ENCODE measurements at regions not wholly inside any gene's neighbourhood (a gene's known extent, or its start where the extent isn't known, plus 50 kb on each side); places are given as distances from the start of the nearest gene placed in this dataset.

DNA sequence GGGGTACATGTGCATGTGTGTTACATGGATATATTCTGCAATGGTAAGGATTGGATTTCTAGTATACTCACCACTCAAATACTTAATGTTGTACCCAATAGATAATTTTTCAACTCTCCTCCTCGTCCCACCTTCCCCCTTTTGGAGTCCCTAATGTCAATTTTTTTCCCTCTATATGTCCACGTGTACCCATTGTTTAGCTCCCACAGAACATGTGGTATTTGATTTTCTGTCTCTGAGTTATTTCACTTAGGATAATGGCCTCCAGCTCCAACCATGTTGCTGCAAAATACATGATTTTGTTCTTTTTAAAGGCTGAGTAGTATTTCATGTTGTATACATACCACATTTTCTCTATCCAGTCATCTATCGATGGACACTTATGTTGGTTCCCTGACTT, 97.2 kb upstream of the TMTC1 start:
- no peak overlapping the region for H3K27ac ChIP-seq (ENCODE audit: low read depth, low read length)
- no peaks in the 10 kb centered on the region for H3K9me3 ChIP-seq (ENCODE audit: low read length)
- H3K36me3 ChIP-seq (ENCODE audit: insufficient read depth, low read length) = no peaks in the 10 kb centered on the region
- H3K4me1 ChIP-seq (ENCODE audit: insufficient read depth, low read length) = no peaks in the 10 kb centered on the region
- H3K27me3 ChIP-seq (ENCODE audit: control insufficient read depth in 1 of 2, insufficient read depth in 2 of 2, low read length in 2 of 2) = no peaks in the 10 kb centered on the region
- H3K4me3 ChIP-seq (ENCODE audit: low read depth in 1 of 2, low read length in 2 of 2) = no peak overlapping the region
- no peak overlapping the region for H3K9ac ChIP-seq (ENCODE audit: low read length)

DNA sequence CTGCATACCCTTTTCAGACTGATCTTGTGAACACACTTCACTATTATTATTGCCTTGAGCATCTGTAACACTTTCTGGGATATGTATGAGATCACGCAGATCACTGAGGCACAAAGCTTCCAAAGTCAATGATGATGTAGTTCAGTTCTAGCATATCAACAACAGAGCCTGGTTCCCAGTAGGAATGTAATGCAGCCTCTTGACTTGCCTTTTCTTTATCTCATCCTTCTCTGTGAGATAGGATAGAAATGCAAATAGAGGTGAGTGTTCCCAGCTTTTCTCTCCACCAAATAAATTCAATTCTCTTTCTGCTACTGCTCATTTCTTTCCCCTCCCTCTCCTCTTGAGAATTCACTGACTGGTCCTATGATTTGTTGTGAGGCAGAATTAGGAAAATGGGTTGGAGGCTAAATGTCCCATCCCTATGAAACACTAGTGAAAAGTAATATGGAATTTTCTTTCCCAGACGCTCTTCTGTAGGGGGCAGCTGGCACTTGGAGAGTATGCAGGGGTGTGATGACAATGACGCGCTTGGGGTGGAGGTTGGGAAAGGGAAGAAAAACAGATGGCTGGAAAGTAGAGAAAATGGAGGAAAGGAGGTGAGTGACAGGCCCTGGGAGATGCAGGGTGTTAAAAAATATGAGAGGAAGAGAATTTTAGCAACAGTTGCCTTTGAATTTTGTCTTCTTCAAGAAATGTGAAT, 96.0 kb upstream of the TMTC1 start:
- no peak overlapping the region for H3K9ac ChIP-seq (ENCODE audit: low read length)
- H3K27me3 ChIP-seq (ENCODE audit: control insufficient read depth in 1 of 2, insufficient read depth in 2 of 2, low read length in 2 of 2) = no peaks in the 10 kb centered on the region

DNA sequence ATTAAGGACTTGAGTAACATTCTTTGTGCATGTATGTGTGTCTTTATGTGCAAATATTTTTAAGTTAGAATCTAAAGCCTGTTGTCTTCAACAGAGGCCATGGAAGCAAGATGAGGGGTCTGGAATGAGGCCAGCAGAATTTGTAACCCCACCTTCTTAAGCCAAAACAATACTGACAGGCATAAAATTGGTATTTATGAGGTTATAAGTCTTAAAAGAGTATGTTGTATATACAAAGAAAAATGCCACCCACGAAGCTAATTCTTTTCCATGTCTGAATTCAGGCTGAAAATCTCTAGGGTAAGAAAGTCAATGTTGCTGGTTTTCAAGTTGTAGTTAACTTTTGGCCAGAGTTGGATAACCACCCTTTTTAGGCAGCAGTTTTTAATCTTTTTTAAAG, 86.2 kb upstream of the TMTC1 start:
- Histone ChIP-seq H3K27ac (ENCODE audit: low read depth, low read length) (no peak overlapping the region), H3K9me3 (ENCODE audit: low read length) (no peaks in the 10 kb centered on the region), H3K36me3 (ENCODE audit: insufficient read depth, low read length) (no peaks in the 10 kb centered on the region), H3K4me3 (ENCODE audit: low read depth in 1 of 2, low read length in 2 of 2) (no peak overlapping the region), H3K9ac (ENCODE audit: low read length) (no peak overlapping the region), H3K4me1 (ENCODE audit: insufficient read depth, low read length) (no peaks in the 10 kb centered on the region), H3K27me3 (ENCODE audit: control insufficient read depth in 1 of 2, insufficient read depth in 2 of 2, low read length in 2 of 2) (no peaks in the 10 kb centered on the region)

More for the DNA sequence above, 96.0 kb upstream of the TMTC1 start:
- H3K4me1 ChIP-seq (ENCODE audit: insufficient read depth, low read length) = no peaks in the 10 kb centered on the region
- H3K4me3 ChIP-seq (ENCODE audit: low read depth in 1 of 2, low read length in 2 of 2) = no peak overlapping the region
- no peaks in the 10 kb centered on the region for H3K9me3 ChIP-seq (ENCODE audit: low read length)
- H3K27ac ChIP-seq (ENCODE audit: low read depth, low read length) = no peak overlapping the region
- H3K36me3 ChIP-seq (ENCODE audit: insufficient read depth, low read length) = no peaks in the 10 kb centered on the region

DNA sequence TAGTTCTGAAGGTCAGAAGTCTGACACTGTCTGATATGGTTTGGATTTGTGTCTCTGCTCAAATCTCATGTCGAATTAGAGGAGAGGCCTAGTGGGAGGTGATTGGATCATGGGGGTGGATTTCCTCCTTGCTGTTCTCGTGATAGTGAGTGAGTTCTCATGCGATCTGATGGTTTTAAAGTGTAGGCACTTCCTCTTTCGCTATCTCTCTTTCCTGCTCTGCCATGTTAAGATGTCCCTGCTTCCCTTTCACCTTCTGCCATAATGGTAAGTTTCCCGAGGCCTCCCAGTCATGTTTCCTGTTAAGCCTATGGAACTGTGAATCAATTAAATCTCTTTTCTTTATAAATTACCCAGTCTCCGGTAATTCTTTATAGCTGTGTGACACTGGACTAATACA, 84.1 kb upstream of the TMTC1 start:
- no peak overlapping the region for H3K9ac ChIP-seq (ENCODE audit: low read length)
- H3K4me3 ChIP-seq (ENCODE audit: low read depth in 1 of 2, low read length in 2 of 2) = no peak overlapping the region
- H3K27ac ChIP-seq (ENCODE audit: low read depth, low read length) = no peak overlapping the region
- H3K4me1 ChIP-seq (ENCODE audit: insufficient read depth, low read length) = no peaks in the 10 kb centered on the region
- no peaks in the 10 kb centered on the region for H3K36me3 ChIP-seq (ENCODE audit: insufficient read depth, low read length)
- H3K27me3 ChIP-seq (ENCODE audit: control insufficient read depth in 1 of 2, insufficient read depth in 2 of 2, low read length in 2 of 2) = no peaks in the 10 kb centered on the region
- H3K9me3 ChIP-seq (ENCODE audit: low read length) = no peaks in the 10 kb centered on the region

DNA sequence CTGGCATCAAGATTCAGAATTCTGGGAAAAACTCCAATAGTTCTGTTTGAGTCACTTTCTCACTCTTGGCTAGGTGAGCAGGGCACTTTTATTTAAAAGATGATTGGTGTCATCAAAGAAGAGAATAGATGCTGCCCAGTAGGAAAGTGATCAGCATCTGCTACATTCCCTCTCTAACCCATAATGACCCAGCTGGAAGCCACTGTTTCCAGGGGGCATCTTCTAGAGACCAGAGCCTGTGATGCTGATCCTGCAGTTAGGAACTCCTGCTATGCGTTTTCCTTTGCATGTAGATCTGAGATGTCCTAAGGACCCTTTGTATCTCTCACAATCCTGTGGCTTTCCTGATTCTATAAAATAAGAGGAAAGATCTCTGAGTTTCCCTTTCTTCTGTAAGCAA, 79.9 kb upstream of the TMTC1 start:
- no peaks in the 10 kb centered on the region for H3K4me1 ChIP-seq (ENCODE audit: insufficient read depth, low read length)
- no peaks in the 10 kb centered on the region for H3K27me3 ChIP-seq (ENCODE audit: control insufficient read depth in 1 of 2, insufficient read depth in 2 of 2, low read length in 2 of 2)
- no peak overlapping the region for H3K9ac ChIP-seq (ENCODE audit: low read length)
- H3K4me3 ChIP-seq (ENCODE audit: low read depth in 1 of 2, low read length in 2 of 2) = no peak overlapping the region
- no peaks in the 10 kb centered on the region for H3K9me3 ChIP-seq (ENCODE audit: low read length)
- no peaks in the 10 kb centered on the region for H3K36me3 ChIP-seq (ENCODE audit: insufficient read depth, low read length)
- H3K27ac ChIP-seq (ENCODE audit: low read depth, low read length) = no peak overlapping the region

DNA sequence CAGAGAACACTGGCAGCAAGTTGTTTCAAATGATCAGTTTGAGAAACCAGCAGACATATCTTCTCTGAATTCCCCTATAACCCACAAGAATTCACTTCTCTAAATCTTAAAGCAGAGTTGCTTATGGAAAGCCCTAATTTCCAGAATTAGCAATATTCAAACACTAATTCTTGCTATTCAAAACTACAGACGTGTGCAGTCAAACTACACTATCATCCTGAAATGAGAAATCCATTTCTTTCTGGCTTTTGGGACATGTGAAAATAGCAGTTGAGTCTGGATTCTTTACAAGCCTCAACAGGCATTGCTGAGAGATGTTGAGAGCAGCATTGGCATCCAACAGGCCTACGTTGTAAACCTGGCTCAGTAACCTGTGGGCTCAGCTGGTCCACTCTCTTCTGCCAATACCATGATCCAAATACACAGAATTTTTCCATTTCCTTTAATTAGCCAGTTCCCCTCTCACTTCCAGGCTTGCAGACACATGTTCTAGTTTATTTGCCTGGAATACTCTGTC, 74.6 kb upstream of the TMTC1 start:
- Histone ChIP-seq H3K27me3 (ENCODE audit: control insufficient read depth in 1 of 2, insufficient read depth in 2 of 2, low read length in 2 of 2) (no peaks in the 10 kb centered on the region), H3K9ac (ENCODE audit: low read length) (no peak overlapping the region), H3K27ac (ENCODE audit: low read depth, low read length) (no peak overlapping the region), H3K36me3 (ENCODE audit: insufficient read depth, low read length) (no peaks in the 10 kb centered on the region), H3K9me3 (ENCODE audit: low read length) (no peaks in the 10 kb centered on the region), H3K4me1 (ENCODE audit: insufficient read depth, low read length) (no peaks in the 10 kb centered on the region), H3K4me3 (ENCODE audit: low read depth in 1 of 2, low read length in 2 of 2) (no peak overlapping the region)

DNA sequence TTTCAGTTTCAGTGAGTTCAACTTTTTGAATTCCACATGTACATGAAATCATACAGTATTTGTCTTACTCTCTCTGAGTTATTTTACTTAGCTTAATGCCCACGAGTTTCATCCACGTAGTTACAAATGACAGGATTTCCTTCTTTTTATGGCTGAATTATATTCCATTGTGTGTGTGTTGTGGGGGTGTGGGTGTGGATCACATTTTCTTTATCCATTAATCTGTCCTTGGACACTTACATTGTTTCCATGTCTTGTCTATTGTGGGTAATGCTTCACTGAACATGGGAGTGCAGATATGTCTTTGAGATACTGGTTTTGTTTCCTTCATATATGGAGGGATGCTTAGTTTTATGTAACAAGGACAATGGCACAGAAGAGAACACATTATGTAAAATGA, 63.5 kb upstream of the TMTC1 start:
- no peak overlapping the region for H3K4me3 ChIP-seq (ENCODE audit: low read depth in 1 of 2, low read length in 2 of 2)
- H3K9ac ChIP-seq (ENCODE audit: low read length) = no peak overlapping the region
- no peaks in the 10 kb centered on the region for H3K4me1 ChIP-seq (ENCODE audit: insufficient read depth, low read length)
- H3K36me3 ChIP-seq (ENCODE audit: insufficient read depth, low read length) = no peaks in the 10 kb centered on the region
- H3K27me3 ChIP-seq (ENCODE audit: control insufficient read depth in 1 of 2, insufficient read depth in 2 of 2, low read length in 2 of 2) = no peaks in the 10 kb centered on the region
- H3K27ac ChIP-seq (ENCODE audit: low read depth, low read length) = no peak overlapping the region
- H3K9me3 ChIP-seq (ENCODE audit: low read length) = no peaks in the 10 kb centered on the region

DNA sequence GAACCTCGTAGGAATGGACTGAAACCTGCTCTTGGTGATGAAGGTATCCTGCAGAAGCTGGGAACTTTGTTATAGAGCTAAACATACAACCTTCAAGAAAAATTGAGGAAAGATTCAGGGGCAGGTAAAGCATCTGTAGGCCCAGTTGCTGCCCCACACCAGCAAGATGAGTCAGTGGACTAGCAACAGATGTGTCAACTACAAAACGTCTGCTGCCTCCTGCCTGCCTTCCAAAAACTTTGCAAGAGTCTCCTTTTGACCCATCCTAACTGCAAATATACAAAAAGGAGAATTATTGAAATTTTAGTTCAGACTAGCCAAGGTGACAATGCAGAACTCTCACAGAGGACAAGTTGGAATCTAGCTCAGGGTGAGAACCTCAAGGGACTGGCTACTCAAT, 60.9 kb upstream of the TMTC1 start:
- H3K9me3 ChIP-seq (ENCODE audit: low read length) = no peaks in the 10 kb centered on the region
- H3K36me3 ChIP-seq (ENCODE audit: insufficient read depth, low read length) = no peaks in the 10 kb centered on the region
- no peak overlapping the region for H3K9ac ChIP-seq (ENCODE audit: low read length)
- no peak overlapping the region for H3K4me3 ChIP-seq (ENCODE audit: low read depth in 1 of 2, low read length in 2 of 2)
- no peaks in the 10 kb centered on the region for H3K27me3 ChIP-seq (ENCODE audit: control insufficient read depth in 1 of 2, insufficient read depth in 2 of 2, low read length in 2 of 2)
- no peak overlapping the region for H3K27ac ChIP-seq (ENCODE audit: low read depth, low read length)
- no peaks in the 10 kb centered on the region for H3K4me1 ChIP-seq (ENCODE audit: insufficient read depth, low read length)

DNA sequence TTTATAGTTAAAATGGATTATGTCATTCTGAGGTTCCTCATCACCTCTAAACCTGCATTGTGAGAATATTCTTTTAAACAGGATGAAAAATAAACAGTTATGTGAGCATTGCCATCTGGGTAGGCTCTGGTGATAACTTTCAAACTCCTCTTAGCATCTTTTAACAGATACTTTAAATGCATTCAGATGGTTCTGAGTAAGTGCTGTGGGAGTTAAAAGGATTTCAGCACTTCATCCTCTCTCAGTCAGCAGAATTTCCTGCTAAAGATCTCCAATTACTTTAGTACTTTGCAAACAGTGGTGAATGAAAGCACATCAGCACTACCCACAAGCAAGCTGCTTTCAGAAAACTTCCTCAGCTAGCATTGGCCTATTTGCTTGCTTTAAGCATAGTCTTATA, 59.3 kb upstream of the TMTC1 start:
- Histone ChIP-seq H3K27ac (ENCODE audit: low read depth, low read length) (no peak overlapping the region), H3K27me3 (ENCODE audit: control insufficient read depth in 1 of 2, insufficient read depth in 2 of 2, low read length in 2 of 2) (no peaks in the 10 kb centered on the region), H3K9ac (ENCODE audit: low read length) (no peak overlapping the region), H3K4me3 (ENCODE audit: low read depth in 1 of 2, low read length in 2 of 2) (no peak overlapping the region), H3K4me1 (ENCODE audit: insufficient read depth, low read length) (no peaks in the 10 kb centered on the region), H3K36me3 (ENCODE audit: insufficient read depth, low read length) (no peaks in the 10 kb centered on the region), H3K9me3 (ENCODE audit: low read length) (no peaks in the 10 kb centered on the region)

DNA sequence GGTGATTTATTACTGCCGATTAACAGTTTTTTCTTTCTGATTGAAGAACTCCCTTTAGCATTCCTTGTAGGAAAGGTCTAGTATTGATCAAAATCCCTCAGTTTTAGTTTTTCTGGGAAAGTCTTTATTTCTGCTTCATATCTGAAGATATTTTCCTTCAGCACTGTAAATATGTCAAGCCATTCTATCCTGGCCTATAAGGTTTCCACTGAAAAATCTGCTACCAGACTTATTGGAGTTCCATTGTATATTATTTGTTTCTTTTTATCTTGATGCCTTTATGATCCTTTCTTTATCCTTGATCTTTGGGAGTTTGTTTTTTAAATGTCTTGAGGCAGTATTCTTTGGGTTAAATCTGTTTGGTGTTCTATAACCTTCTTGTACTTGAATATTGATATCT, 55.0 kb upstream of the TMTC1 start:
- H3K4me1 ChIP-seq (ENCODE audit: insufficient read depth, low read length) = no peaks in the 10 kb centered on the region
- no peak overlapping the region for H3K4me3 ChIP-seq (ENCODE audit: low read depth in 1 of 2, low read length in 2 of 2)
- H3K27me3 ChIP-seq (ENCODE audit: control insufficient read depth in 1 of 2, insufficient read depth in 2 of 2, low read length in 2 of 2) = no peaks in the 10 kb centered on the region
- H3K36me3 ChIP-seq (ENCODE audit: insufficient read depth, low read length) = no peaks in the 10 kb centered on the region
- no peaks in the 10 kb centered on the region for H3K9me3 ChIP-seq (ENCODE audit: low read length)
- no peak overlapping the region for H3K27ac ChIP-seq (ENCODE audit: low read depth, low read length)
- no peak overlapping the region for H3K9ac ChIP-seq (ENCODE audit: low read length)

All from muscle layer of colon (tissue), 2 donors.